Skin of body (tissue), 1 donor: ENCODE measurements at regions not wholly inside any gene's neighbourhood (a gene's known extent, or its start where the extent isn't known, plus 50 kb on each side); places are given as distances from the start of the nearest gene placed in this dataset.
"Not testable (repeated sequence)": the region's sequence is repeated elsewhere in the genome, so short reads cannot be mapped to it uniquely, and the experiment has no call there.

Experiments
- DNase-seq: peaks from one replicate; lab custom pipeline; 2025; lab: John Stamatoyannopoulos, UW

DNA sequence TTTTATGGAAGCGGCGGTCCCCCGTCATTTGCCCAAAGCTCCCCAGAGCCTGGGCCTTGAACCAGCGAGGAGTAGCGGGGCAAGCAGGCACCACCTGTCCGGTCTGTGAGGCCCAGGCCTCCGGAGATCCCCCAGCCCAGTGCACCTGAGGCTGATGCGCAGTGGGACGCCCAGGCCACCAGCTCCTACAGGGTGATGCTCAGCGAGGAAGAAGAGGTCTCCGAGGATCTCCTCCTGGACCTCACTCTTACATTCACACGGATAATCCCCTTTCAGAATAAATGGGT is 220.2 kb downstream of the NDUFA10 start:
- DNase-seq, result no peak

DNA sequence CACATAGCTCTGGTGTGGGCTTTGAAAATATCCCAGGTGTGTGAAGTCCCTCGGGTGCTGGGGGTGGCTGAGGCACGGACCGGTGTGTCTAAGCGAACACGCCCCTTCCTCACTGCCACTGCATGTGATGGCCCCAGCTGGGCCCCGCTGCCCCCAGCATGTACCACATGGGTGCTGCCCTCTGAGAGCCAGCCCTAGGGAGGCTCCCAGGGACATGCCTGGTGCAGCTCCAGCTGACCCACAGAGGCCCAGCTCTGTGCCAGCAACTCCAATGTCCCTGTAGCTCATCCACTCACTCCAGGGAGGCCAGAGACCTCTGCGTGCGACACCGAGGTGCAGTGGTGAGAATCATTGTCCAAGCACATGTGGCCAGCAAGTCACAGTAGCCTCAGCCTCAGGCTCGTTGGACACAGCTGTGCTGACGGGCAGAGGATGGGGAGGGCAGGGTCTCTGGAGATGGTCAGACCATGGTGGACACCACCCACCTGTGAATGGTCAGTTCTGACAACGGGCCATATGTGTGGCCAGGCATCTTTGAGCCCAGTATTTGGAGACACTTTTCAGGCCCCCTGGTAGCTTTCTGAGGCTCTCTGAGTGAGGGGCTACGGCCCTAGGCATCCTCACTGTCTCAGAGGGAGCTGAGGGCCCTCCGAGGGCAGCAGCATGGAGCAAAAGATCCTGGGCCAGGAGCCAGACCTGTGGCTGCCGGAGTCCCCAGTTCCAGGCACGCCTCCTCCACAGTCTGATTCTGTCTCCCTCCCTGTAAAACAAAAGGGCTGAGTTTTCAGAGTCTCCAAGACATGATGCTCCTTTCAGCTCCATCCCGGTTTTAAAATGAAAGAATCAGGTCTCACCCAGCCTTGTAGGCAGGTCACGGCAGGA is 220.7 kb downstream of the NDUFA10 start:
- DNase-seq, result no peak

DNA sequence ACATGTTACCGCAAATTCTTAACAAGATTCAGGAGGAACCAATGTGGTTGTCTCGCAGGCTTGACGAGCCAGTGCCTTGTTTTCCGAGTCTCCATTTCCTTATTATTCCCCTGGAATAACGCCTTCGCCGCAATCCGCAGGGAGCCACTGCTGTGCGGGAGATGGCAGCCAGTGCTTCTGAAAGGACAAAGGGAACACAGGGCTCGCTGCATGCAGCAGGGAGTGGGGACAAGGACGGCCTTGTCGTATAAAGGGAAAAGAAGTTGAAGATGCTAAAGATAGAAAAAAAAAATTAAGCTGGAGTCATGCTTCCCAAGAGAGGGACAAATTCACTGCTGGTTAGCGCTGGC is 221.4 kb downstream of the NDUFA10 start:
- DNase-seq, result no peak

- no peak for DNase-seq
These were observed 221.9 kb downstream of the NDUFA10 start for GRCh38 chr2:239803102-239803765.

DNA sequence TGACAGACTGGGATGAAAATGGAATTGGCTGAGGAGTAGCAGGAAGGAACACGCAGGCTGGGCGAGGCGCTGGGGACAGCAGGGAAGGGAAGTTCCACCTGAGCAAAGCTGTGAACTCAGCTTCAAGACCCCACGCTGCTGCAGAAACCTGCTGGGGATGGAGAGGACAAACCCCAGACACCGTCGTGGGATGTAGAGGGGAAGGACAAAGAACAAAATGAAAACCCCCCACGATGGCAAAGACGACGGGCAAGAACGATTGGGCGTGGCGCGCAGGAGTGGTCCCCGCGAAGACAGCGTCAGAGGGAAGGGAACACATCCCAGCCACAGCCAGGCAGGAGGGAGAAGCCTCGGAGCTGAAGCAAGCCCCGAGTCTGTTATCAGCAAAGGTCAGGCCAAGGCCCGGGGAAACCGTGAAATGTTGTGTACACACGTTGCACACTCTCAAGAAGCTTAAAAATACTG is 222.9 kb downstream of the NDUFA10 start:
- DNase-seq, result no peak

DNA sequence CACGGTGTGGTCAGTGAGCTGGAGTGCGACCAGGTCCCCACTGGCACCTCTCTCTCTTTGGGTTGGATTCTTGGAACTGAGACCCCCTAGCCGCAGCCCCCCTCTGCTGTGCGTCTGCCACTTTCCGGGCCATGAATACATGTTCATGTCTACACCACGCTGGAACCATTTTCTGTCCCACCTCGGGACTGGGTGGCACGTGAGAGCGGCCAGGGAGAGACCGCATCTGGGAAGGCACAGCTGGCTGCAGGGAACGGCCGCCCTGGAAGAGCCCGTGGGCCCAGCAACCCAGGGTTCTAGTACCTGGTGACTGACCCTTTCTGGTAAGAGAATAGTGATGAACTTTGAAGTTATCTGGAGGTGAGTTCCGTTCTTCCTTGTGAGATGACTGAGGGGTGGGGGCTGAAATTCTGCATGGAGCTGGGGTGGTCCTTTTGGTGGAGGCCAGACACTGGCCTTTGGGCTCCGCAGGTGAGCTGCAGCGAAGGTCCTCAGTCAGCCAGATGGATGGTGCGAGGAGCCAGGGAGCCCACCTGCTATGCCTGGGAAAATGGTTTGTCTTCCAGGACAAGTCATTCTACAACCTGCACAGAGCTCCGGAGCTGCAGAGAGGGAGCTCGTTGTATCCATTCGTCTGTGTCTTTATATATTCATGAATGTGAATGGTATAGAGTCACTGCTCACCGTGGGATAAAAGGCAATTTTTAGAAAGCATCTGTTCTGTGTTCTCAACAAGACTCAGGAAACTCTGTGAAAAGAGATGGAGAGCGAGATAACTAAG is 223.5 kb downstream of the NDUFA10 start:
- no peak for DNase-seq

- no peak for DNase-seq
These were observed 224.3 kb downstream of the NDUFA10 start for GRCh38 chr2:239800785-239801386.

GRCh38 chr2:239797316-239797715 is 227.8 kb downstream of the NDUFA10 start:
- no peak for DNase-seq

GRCh38 chr2:239795761-239796160 is 229.4 kb downstream of the NDUFA10 start:
- DNase-seq, result not testable (repeated sequence)

DNA sequence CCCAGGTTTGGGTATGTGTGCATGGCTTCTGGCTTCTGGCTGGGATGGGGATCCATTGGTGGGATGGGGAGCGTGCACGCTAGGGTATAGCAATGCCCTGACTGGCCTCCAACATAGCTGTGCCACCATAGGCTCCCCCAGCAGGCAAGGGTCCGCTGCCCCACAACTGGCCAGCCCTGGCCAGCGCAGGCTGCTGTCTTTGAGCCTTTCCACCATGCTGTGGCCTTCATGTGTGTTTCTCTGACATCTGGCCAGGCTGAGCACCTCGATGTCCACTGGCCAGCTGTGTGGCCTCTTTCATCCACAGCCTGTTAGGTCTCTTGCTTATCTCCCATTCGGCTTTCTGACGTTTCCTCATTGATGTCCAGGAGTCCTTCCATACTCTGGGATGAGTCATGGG is 231.3 kb downstream of the NDUFA10 start:
- DNase-seq, result no peak

DNA sequence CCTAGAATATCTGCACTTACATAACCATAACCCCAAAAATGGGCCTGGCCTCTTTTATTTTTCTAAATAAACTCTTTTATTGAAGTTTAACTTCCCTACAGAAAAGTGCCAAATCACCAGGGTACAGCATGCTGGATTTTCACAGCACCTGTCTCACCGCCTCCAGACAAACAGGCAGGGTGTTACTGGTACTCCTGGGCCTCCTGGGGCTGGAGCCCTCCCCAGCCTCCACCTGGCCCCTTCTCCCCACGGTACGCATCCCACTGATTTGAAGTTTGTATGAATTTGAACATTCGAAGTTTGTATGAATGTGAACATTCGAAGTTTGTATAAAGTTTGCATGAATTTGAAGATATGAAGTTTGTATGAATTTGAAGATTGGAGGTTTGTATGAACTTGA is 232.1 kb downstream of the NDUFA10 start:
- no peak for DNase-seq

DNA sequence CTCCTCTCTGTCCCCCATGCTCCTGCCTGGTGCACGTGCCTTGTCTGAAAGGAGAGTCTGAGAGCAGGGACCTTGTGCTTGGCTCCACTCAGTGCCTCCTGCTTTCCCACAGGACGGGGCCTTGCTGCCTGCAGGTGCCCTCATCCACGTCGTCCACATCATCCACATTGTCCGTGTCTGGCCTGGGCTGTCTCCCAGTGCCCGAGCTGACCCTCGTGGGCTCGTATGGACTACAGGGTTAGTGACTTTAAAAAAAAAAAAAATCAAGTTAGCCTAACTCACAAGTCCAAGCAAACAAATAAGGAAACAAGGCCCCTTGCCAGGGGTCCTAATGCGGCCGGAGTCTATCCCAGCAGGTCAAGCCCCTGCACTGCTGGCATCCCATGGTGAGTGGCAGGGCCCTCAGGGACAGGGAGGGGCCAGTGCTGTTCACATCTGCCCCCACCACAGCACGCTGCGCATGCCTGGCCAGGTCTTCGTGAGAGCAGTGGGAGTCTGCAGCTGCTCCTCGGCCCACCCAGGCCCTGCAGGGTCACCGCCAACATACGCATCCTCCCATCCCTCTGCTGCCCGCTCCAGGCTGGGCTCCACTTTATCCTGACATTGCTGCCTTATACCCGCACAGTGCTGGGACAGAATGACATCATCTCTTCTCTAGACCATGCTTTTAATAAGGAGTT is 232.6 kb downstream of the NDUFA10 start:
- DNase-seq, result no peak

DNA sequence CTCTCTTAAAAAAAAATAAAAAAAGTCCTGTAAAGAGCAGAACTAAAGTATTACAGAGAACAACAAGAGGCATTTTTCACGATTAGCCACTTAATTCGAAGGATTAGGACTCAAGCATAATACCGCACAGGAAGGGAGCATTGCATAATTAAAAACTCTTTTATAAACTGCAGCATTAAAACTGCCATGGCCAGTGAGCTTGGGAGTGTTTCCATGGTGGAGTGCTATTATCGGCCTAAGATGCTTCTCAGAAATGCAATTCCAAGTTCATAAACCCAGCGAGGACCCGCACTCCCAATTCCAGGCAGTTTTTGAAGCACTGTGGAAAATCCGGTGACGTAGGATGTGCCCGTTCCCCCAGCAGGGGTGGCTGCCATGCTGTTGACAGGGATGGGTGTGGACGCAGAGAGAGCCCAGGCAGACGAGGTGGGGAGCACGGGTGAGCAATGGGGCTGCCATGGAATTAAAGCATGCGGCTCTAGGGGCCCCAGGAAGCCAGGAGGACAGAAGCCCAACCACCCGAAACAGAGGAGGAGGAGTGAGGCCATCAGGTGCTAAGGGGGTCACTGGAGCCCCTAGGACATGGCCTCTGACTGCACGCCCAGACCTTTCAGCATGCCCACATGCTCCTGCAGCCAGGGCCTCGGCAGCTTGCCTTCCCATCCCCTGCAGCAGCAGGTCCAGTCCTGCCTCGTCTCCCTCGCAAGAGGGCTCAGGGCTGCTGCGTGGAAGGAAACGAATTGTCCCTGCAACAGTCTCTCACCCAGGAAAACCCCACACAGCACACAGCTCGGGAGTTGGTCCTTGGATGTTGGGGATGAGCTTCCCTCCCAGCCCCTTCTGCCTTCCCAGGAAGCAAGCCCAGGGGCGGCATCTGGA is 233.4 kb downstream of the NDUFA10 start:
- DNase-seq, result no peak

- DNase-seq, result no peak
These were observed 234.4 kb downstream of the NDUFA10 start for GRCh38 chr2:239790721-239791120.

DNA sequence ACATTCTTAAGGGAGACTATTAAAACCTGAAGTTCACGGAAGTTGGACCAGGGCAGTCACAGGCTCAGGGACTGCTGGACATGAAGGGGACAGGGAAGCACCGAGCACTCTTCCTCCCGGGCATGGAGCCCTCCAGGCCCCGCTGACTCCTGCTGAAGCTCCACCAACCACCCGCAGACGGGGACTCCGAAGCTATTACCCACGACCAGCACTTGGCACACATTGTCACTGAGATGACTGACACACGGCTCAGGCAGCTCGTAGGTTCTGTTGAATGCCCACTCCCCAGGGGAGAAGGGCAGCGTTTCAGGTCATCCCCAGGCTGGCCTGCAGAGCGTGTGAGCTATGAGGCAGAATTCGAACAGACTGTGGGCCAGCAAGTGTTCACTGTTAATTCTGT is 234.8 kb downstream of the NDUFA10 start:
- no peak for DNase-seq

DNA sequence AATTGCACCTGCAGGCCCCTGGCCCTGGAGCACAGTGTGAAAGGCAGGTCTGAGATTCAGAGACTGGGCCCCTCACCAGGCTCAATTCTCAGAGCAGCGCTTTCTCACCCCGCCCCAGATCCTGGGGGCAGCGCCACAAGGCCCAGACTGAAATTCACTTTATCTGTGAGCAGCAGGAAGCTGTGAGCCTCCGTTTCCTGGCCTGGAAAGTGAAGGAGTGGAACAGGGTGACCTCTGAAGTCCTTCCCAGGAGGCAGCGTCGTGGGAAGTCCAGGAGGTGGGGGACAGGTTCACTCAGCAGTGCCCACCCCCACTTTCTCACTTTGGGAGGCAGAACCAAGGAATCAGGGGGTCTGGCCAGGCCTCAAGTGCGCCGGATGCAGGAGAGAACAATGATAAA is 235.4 kb downstream of the NDUFA10 start:
- DNase-seq, result no peak

GRCh38 chr2:239788576-239789098 is 236.5 kb downstream of the NDUFA10 start:
- no peak for DNase-seq

DNA sequence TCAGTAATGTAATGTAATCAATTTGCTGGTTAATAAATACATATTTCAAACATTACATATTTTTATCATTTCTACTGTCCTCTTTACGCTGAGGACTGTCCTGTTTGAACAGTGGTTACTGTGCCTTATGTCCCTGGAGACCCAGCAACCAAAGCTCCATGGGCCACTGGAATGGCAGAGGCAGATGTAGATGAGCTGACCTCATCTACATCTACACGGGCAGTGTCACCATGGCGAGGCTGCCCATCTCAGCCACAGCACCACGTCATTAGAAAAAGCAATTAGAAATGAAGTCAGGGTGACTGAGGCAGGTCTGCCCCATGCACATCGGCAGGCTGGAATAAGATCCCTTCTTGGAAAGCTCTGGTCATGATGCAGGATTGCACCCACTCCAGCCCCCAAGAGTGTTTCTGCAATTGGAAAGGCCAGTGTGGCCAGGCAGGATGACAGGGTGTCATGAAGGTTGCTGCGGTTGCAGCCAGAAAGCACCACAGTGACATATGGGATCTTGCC is 237.5 kb downstream of the NDUFA10 start:
- no peak for DNase-seq

GRCh38 chr2:239786791-239787190 is 238.4 kb downstream of the NDUFA10 start:
- DNase-seq, result no peak

DNA sequence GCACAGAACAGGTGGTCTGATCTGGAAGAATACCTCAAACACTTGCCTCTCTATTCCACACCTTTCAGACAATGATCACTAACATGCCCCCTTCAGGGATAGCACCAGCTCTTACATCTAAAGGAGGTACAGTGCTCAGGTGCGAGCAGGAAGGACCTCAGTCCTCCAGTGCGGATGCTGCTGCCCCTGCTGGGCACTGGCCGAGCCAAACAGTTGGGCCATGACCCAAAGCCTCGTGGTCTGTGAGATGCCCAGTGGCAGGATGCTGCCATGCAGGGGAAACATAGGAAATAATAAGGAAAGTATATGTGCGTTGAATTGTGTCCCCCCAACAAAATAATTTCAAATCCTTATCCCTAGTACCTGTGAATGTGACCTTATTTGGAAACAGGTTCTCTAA is 243.7 kb downstream of the NDUFA10 start:
- DNase-seq, result no peak
